Fibroblast of pulmonary artery (primary cell): ENCODE measurements at regions not wholly inside any gene's neighbourhood (a gene's known extent, or its start where the extent isn't known, plus 50 kb on each side); places are given as distances from the start of the nearest gene placed in this dataset.

Experiments
- DNase-seq: peaks from one replicate; pipeline ENCODE4 v3.0.0-alpha.2; 2010; ENCODE audit warnings: low read depth
- H3K4me3 ChIP-seq: replicated peaks from 2 replicates; pipeline ENCODE4 v1.5.1; 2011; ENCODE audit warnings: low read depth, mild to moderate bottlenecking, control low read depth, low read length, moderate library complexity
- TF ChIP-seq, protein P1 (sequence below): IDR thresholded peaks from 2 replicates; pipeline ENCODE4 v1.5.1; 2011; ENCODE audit warnings: mild to moderate bottlenecking, control low read depth, low read length, inconsistent platforms; ENCODE audit errors: missing control alignments

DNA sequence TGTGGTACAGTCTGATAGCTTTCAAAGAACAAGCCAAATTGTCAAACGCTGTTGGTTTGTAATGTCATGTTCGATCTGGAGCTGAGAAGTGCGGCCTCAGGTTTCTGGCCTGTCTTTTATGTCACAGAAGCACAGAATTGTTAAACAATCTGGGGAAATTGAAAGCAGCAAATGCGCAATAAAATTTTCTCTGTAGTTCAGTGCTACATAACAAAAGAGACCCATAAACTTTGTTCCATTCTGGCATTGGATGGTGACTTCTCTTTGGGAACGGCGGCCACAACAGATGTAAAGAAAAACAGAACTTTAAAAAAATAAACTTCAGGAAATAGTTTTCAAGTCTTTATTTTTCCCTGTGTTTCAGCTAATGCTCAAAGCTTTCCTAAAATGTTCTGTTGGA, 106.9 kb downstream of the PRL start:
- DNase-seq = no peak
- H3K4me3 ChIP-seq = no peak overlapping the region
- TF ChIP-seq, protein P1, sequence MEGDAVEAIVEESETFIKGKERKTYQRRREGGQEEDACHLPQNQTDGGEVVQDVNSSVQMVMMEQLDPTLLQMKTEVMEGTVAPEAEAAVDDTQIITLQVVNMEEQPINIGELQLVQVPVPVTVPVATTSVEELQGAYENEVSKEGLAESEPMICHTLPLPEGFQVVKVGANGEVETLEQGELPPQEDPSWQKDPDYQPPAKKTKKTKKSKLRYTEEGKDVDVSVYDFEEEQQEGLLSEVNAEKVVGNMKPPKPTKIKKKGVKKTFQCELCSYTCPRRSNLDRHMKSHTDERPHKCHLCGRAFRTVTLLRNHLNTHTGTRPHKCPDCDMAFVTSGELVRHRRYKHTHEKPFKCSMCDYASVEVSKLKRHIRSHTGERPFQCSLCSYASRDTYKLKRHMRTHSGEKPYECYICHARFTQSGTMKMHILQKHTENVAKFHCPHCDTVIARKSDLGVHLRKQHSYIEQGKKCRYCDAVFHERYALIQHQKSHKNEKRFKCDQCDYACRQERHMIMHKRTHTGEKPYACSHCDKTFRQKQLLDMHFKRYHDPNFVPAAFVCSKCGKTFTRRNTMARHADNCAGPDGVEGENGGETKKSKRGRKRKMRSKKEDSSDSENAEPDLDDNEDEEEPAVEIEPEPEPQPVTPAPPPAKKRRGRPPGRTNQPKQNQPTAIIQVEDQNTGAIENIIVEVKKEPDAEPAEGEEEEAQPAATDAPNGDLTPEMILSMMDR = no peak

GRCh38 chr6:22194188-22194921, 102.5 kb downstream of the PRL start:
- TF ChIP-seq, protein P1 = no peak

DNA sequence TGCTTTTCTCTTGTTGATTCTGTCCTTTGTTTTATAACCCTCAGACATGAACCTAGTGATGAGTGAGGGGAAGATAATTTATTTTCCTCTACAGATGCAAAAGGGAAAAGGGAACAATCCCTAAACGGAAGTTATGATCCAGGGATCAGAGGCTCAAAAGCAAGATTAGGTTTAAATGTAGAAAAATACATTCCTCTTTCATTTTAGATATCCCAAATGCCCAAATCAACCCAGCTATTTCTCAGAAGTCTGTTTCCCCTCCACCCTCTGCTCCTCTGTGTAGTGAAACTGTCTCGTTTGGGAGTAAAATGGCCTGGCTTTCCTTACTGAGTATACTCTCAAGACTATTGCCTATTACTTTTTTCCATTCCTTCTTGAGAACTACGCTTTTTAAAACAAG, 97.1 kb downstream of the PRL start:
- DNase-seq = no peak

More at GRCh38 chr6:22194188-22194921, 102.5 kb downstream of the PRL start:
- peak; percentile 32 for DNase-seq
- no peak overlapping the region for H3K4me3 ChIP-seq

GRCh38 chr6:22204153-22204552, 92.7 kb downstream of the PRL start:
- DNase-seq = no peak
- H3K4me3 ChIP-seq = no peak overlapping the region
- TF ChIP-seq, protein P1 = no peak

More for the DNA sequence above, 97.1 kb downstream of the PRL start:
- TF ChIP-seq, protein P1 = no peak
- no peak overlapping the region for H3K4me3 ChIP-seq

- DNase-seq = no peak
- TF ChIP-seq, protein P1 = no peak
Observed at GRCh38 chr6:22205266-22205665, 91.6 kb downstream of the PRL start.

DNA sequence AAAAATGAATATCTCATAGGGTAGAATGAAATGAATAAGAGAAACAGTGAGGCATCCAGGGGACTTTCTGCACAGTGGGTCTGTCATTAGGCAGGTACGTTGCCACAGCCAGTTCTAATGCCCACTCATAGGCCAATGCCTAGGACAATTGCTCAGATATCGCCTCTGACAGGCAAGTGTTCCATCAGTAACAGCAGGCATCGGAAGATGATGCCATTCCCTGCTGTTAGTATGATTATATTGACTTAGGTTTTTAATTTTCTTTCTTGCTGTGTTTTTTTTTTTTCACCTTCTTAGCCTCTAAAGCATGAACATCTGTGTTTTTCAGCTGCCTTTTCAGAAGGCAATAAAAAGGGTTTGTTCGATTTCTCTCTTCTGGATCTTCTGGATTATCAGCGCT, 90.7 kb downstream of the PRL start:
- H3K4me3 ChIP-seq = no peak overlapping the region
- no peak for DNase-seq
- TF ChIP-seq, protein P1 = no peak

More at GRCh38 chr6:22205266-22205665, 91.6 kb downstream of the PRL start:
- no peak overlapping the region for H3K4me3 ChIP-seq

GRCh38 chr6:22208026-22208425, 88.8 kb downstream of the PRL start:
- TF ChIP-seq, protein P1 = no peak
- no peak overlapping the region for H3K4me3 ChIP-seq
- no peak for DNase-seq
